NCI-H2196 (cell line): ENCODE measurements at regions not wholly inside any gene's neighbourhood (a gene's known extent, or its start where the extent isn't known, plus 50 kb on each side); places are given as distances from the start of the nearest gene placed in this dataset.

ENCODE experiments used
- DNase-seq: peaks from one replicate; lab custom pipeline; 2025; ENCODE audit not compliant: unreplicated experiment; lab: John Stamatoyannopoulos, UW

DNA sequence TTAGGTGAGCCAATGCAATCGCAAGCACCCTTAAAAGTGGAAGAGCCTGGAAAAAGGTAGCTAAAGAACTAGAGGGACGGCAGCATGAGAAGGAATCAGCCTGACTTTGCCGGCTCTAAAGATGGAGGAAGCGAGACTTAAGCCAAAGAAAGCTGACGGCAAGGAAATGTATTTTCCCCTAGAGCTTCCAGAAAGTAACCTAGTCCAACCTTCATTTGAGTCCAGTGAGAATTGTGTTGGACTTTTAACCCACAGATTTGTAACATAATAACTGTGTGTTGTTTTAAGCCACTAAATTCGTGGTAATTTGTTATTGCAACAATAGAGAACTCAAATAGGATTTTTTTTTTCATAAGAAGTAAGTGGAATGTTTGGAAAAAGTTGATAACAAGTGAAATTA, 212.7 kb upstream of the C1QTNF7 start:
- no peak for DNase-seq

DNA sequence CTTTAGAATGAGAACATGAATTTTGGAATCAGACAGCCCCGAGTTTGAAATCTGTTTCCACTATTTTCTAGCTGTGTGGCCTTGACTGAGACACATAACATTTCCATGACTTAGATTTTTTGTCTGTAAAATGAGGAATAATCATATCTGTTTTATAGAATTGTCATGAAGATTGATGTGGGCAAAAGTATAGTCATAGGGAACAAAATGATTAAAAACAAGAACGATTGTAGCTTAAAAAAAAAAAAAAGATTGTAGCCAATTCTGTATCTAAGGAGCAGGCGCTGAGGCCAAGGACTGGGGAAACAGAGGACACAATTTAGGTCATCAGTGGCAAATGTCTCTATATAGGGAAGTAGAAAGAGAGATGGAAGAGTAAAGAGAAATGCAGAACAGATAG, 201.6 kb upstream of the C1QTNF7 start:
- DNase-seq, result no peak

DNA sequence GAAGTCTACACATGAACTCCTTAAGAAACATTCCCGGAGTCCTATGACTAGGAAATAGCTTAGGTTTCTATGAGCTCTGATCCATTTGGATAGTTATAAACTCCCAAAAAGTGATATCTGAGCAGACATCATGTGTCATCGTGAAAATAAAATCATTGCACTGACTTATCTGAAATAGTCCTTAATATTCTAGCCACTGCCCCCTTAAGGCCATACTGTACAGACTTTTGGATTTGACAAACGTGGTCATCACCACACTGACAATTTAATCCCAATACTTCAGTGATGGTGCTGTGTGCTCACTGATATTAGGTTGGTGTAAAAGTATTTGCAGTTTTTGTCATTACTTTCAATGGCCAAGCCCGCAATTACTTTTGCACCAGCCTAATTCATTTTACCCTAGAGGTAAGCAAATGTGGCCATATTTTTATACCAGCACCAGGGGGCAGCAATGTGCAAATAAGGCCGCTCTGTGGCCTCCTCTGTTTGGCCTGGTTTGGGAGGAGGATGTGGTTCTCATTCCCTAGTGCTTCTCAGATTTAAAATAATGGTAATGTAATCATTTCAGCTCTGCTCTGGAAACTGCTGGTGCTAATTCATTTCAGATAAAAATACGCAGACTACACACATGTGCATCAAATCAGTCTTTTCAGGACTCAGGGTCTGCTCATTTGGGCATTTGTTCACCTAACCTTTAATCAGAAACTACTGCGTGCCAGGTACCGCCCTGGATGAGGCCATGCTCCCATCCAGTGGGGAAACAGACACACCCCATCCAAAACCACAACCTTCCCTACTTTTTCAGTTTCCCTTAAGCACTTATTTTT, 196.4 kb upstream of the C1QTNF7 start:
- DNase-seq, result peak; percentile 33

DNA sequence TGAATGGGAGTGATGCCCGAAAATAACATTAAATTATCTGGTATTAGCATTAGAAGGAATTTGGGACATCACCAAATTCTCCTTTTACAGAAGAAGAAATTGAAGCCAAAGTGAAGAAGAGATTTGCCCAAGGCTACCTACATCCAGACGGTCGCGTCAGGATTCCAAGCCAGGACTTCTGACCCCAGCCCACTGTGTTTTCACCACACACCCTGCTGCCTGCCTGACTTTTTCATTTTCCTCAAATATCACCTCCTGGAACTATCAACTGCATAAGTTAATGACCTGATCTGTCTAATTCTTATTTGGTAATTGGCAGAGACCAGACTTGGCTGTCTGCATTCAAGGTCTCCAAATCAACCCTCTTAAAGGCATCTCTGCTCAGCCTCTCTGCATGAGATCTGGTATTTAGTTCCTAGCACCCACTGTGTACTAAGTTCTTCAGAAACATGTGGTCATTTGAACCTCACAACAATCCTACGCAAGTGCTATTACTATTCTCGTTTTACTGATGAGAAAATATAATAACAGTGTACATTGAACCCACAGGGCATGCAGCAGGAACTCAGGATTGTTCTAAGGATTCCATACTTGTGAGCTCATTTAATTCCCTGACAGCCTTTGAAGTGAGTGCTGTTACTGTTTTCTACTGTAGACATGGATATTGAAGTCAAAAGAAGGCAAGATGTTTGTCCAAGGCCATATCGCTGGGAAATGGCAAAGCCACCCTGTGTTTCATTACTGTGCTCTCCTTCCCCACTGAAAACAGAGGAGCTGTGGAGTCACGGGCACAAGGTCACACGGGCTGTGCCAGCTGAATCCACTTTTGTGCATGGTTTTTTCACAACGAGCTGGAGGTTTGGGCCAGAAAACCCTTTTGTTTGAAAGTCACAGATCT, 195.2 kb upstream of the C1QTNF7 start:
- DNase-seq, result no peak

DNA sequence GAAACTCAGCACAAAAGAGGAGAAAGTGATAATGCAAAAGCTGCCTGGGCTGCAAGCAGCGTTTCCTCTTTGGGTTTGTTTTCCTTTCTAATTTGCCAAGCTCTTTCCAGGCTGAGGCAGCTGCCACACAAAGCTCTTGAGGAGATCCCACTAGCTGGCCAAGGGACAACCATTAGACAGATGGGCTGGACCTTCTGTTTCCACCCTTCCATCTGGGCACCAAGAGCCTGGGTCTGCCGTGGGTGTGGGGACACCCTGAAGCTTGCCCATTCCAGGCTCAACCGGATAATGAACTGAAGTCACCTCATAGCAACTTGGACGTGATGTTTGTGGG, 194.6 kb upstream of the C1QTNF7 start:
- no peak for DNase-seq

DNA sequence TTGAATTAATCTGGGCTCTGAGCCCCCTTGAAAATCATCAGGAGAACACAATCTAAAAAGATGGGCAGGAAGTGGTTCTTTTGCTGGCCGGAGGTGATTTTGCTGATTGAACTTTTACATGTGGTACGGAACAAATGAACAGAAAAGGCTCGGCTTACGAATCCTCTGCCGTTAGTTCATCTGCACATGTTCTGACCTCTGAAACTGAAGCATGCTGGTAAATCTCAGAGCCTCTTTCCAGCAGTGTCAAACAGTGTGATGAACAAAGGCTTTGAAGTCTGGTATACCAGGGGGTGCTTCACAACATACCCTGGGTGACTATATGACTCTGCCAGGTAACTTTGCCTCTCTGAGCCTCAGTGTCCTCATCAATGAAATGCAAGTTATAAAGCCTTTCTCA, 194.2 kb upstream of the C1QTNF7 start:
- no peak for DNase-seq

DNA sequence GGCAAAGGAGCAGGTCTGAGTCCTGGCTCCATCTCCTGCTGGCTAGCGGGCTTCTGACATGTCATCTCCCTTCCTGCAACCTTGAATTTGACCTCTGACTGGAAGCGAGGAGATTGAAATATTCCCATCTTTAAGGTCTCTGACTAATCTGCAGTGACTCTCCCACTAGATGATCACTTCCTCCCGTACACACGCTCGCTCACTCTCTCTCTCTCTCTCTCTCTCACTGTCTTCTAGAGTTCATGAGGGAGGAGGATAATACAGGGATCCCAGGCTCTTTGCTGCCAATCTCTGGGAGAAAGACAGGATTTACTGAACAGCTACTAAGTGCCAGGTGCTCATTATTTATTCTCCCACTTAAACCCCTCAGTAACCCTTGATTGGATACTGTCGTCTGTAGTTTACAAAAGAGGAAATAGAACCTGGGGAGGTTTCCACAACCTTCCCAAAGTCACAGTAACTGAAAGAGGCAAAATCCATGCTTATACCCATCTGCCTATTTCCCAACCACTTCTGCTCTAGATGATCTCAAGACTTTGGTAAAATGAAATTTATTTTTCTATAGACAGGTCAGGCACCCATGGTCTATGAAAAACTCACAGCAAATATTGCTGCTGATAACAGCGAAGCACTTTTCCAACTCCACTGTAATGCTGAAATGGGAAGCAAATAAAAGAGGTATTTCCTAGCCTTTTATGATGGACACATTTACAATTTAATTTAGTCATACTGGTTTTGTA, 193.5 kb upstream of the C1QTNF7 start:
- DNase-seq, result no peak

DNA sequence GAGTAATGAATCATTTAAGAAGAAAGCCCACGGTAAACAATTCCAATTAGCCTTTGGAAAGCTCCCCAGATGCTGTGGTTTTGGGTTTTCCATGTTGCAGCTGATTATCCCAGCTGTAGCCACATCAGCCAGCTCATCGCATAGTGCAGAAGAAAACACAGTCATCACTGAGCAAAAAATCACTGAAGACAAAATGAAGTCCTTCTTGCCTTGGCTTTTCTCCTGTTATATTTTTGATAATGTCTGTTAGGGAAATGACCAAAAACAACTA, 193.0 kb upstream of the C1QTNF7 start:
- no peak for DNase-seq

DNA sequence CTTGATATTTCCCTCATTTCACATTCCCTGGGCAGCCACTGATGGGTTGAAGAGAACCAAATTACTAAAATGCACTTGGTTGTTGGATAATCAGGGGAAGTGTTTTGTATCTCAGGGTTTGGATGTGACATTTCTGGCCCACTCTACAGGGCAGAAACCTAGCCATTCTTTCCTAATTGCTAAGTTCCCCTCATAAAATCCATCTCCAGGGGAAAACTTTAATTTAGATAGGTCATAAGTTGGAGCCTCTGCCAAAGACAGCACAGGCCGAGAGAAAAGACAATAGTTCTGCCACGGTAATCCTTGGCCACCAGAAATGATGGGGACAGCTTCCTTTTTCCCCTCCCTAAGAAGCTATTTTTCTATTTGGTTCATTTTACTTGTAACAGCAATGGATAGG, 192.7 kb upstream of the C1QTNF7 start:
- no peak for DNase-seq

DNA sequence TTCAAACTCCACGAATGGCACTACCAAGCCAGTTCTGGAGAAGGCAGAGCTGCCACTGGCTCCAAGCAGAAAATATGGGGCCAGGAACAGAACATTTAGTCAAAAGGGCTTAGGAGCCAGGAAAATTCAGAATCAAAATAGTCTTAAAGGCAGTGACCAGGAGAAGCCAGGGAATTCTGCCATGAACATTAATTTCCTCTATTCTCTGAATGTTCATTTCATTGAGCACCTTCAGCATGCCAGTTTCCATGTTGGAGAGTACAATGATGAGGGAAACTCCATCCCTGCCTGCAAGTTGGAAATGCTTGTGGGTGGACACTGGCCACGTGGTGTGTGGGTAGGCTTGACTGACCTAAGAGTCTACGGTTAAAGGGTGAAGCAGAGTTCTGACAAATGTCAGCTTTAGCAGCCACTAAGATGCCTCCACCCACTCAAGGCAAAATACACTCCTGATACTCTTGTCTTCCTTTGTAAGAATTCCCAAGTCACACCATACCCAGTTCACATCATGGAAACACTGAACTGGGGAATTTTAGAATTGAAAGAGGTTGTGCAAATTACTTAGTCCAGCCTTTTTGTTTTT, 190.1 kb upstream of the C1QTNF7 start:
- no peak for DNase-seq

DNA sequence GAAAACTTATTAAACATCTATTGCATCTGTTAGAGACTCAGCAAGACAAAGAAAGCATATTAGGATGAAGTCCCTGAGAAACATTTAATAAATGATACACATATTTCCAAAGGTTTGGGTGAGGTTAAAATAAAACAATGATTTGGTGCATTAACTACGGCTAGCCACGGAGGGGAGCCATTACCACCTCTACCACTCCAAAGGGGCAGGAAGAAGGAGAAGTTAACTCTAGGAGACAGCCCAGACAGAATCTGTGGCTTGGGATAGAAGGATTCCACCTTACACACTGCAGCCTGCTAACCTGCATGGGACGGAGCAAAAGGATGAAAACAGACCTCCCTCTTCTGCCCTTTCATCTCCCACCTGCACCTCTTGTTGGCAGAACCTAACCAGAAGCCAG, 189.1 kb upstream of the C1QTNF7 start:
- no peak for DNase-seq

DNA sequence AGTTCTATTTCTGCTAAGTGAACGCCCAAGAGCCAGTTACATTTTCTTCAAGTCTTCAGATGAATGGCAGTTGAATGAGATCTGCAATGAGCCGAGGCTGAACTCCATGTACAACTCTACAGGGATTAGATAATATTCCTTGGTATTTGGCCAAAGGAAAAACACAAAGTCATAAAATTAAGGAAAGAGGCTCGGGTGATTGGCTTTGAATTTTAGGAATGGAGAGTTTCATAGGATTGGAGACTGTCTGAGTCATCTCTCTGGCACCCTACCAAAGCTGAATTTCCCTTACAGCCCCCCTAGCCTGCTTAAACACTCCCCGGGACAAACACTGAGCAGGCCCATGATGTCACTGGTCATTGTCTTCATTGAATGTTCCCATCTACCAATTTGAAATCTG, 188.0 kb upstream of the C1QTNF7 start:
- no peak for DNase-seq

DNA sequence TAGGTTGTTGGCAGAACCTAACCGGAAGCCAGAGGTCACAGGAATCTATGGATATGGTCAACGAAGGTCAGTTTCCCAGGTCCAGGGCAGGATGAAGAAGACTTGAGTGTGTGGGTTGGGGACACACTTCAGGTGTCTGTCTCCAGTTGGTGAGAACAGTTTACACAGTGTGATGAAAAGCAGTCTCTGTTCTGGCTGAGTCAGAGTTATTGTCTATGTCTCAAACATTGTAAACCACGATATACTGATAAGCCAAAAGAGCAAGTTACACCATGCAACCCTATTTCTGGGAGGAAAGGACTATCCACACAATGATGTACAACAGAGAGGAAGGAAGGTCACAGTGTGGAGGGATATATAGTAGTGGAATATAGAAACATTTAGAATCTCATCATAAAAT, 187.1 kb upstream of the C1QTNF7 start:
- DNase-seq, result no peak

DNA sequence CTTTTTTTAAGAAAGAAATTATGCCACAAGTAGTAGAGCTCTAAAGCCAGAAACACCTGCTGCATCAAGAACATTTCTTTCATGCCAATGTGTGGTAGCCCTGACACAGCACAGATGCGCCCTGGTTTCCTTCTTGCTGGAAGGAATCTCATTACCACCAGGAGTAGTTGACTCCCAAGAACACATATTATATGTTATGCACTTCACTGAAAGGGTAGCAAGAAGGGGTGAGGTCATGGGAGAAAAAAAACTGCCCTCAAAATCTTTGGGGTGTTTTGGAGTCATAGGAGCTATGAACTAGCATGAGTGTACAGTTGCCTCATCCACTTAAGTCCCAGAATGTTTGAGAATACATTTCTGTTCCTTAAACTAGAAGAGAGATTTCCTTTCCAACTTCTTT, 185.8 kb upstream of the C1QTNF7 start:
- no peak for DNase-seq

DNA sequence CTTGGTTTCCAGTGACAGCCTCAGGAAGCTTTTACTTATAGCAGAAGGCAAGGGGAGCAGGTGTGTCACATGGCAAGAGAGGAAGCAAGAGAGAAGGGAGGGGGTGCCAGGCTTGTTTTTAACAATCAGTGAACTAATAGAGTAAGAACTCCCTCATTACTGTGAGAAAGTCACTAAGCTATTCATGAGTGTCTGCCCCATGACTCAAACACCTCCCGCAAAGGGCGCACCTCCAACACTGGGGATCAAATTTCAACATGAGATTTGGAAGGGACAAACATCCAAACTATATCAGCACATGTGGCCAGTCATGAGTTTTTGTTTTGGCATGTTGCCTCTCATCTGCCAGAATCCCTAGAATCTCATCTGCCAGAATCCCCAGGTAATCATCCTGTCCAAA, 183.5 kb upstream of the C1QTNF7 start:
- DNase-seq, result no peak

DNA sequence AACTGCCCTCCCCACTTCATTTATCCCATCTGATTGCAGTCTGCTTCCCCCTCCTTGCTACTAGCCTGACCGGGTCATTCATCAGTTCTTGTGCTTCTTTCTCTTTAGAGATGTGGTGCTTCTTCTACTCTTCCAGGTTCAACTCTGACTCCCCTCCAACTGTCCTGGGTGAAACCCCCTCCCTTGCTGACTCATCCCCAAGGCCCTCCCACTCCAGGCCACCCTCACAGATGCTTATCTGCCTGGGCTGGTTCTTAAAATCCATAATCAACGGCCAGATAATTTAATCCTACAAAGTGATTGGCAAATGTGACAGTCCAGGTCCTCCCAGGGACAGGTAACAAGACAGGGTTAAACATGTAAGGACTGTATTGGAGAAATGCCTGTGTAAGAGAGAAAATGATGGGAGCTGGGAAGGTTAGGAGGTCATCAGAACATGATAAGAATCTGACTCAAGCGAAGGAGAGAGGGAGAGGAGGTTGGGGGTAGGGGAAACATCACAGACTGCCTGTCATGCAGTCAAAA, 182.8 kb upstream of the C1QTNF7 start:
- no peak for DNase-seq

DNA sequence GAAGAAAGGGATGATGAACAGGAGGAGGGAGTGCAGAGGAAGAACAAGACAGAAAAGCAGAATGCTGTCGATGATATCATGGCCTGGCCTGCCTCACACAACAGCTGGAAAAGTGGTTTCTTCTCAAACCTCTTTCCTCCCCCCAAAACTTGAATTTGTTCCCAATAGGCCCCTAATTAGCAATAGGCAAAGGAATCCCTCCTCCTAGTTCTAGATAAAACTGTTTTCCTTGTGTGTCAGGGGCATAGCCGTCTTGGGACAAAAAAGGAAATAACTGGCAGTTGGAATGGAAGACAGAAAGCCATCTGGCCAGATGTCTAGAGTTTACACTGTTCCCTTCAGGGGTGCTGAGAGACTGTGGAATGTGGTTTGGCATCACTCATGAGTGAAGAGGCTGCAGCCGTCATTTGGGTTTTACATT, 177.8 kb upstream of the C1QTNF7 start:
- no peak for DNase-seq

DNA sequence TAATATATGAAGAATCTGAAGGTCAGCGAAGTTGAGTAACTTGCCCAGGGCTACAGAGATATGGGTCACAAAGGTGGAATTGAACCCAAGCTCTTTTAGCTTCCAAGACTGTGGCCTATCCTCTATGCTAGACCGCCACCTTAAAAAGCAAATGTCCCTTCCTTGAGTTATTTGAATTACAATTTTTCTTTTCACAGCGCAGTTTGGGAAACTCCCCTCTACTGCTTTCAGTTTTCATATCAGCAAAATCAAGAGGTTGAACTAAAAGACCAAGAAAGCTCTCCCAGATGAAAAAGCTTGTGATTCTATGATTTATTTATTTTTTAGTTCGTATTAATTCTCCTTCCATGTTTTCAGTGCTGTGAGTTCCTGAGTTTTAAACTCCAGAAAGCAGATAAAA, 174.5 kb upstream of the C1QTNF7 start:
- no peak for DNase-seq

DNA sequence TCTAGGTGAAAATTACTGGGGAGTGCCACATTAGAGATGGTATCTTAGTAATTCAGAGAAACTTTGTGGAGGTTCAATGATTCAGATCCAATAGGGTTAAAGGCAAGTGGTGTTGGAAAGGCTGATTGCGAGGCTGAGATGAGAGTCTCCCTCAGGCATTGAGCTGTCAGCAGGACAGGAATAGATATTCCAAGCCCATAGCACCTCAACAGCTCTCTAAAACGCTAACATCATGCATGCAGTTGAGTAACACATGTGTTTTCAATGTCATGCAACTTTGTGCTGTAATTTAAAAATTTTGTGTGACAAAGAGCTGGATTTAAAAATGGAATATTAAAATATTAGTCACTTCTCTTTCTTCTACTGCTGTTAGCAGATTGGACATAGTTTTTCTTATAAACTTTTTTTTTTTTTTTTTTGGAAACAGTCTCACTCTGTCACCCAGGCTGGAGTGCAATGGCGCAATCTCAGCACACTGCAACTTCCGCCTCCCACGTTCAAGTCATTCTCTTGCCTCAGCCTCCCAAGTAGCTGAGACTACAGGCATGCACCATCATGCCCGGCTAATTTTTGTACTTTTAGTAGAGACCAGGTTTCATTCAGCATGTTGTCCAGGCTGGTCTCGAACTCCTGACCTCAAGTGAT, 173.5 kb upstream of the C1QTNF7 start:
- DNase-seq, result no peak

DNA sequence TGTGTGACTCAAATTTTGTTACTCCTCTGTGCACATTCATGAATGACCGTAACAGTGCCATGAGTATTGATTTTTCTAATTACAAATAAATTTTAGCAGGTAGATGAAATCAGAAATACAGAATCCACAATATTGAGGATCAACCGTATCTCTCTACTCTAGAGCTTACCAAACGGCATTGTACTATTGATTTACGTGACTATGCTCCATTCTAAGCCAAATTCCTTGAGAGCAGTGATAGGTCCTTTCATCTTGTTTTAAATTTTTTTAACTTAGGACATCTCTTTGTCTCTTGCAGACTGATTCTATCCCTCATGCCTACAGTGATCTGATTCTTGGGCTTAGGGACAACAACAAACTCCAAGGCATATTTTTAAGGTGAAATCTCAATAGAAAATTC, 172.3 kb upstream of the C1QTNF7 start:
- DNase-seq, result no peak

DNA sequence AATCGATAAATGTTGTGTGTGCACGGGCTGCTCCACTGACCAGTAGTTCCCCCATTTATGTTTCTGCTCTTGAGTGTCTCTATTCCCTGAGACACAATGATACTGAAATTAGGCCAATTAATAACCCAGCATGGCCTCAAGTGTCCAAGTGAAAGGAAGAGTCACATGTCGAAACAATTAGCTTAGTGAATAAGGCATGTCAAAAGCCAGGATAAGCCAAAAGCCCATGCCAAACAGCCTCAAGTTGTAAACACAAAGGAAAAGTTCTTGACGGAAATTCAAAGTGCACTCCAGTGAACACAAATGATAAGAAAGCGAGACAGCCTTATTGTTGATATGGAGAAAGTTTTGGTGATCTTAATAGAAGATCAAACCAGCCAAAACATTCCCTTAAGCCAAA, 167.1 kb upstream of the C1QTNF7 start:
- no peak for DNase-seq
